MCF 10A (cell line): ENCODE measurements at regions not wholly inside any gene's neighbourhood (a gene's known extent, or its start where the extent isn't known, plus 50 kb on each side); places are given as distances from the start of the nearest gene placed in this dataset.

Source experiments
- BruUV-seq: library from RNA; stranded (reverse); fragments of 400-500 nt; replicated peaks from 2 replicates; lab custom pipeline; 2021; lab: Mats Ljungman, UMichigan
- CTCF ChIA-PET: fragments of 300-600 bp; sonication (Branson Sonifier 250); formaldehyde crosslinking; extraction: SDS; loops from one replicate; lab custom pipeline; 2021; ENCODE audit warnings: antibody characterized with exemption, inconsistent platforms; lab: Yijun Ruan, JAX
- POLR2A ChIA-PET: fragments of 300-600, 350-650 bp; sonication (Branson Sonifier 250); formaldehyde crosslinking; extraction: SDS; loops from one replicate; lab custom pipeline; 2020; ENCODE audit warnings: antibody characterized with exemption, inconsistent platforms; lab: Yijun Ruan, JAX
- DNase-seq: peaks from one replicate; pipeline ENCODE4 v3.0.0-alpha.2; 2018; ENCODE audit not compliant: unreplicated experiment
- H3K27ac Mint-ChIP-seq: one replicate; pipeline ENCODE4 v1.8.0; 2022; ENCODE audit warnings: mild to moderate bottlenecking, low read depth, mixed read lengths; ENCODE audit not compliant: unreplicated experiment
- H3K27me3 Mint-ChIP-seq: one replicate; pipeline ENCODE4 v1.8.0; 2022; ENCODE audit warnings: mixed read lengths; ENCODE audit not compliant: insufficient read depth, unreplicated experiment
- H3K36me3 Mint-ChIP-seq: one replicate; pipeline ENCODE4 v1.8.0; 2022; ENCODE audit warnings: mild to moderate bottlenecking, moderate library complexity, mixed read lengths; ENCODE audit not compliant: insufficient read depth, unreplicated experiment
- H3K4me1 Mint-ChIP-seq: one replicate; pipeline ENCODE4 v1.8.0; 2022; ENCODE audit warnings: mixed read lengths; ENCODE audit not compliant: insufficient read depth, unreplicated experiment
- H3K4me3 Mint-ChIP-seq: one replicate; pipeline ENCODE4 v1.8.0; 2022; ENCODE audit warnings: mild to moderate bottlenecking, moderate library complexity, mixed read lengths; ENCODE audit not compliant: unreplicated experiment
- H3K9me3 Mint-ChIP-seq: one replicate; pipeline ENCODE4 v1.8.0; 2022; ENCODE audit warnings: mixed read lengths; ENCODE audit not compliant: unreplicated experiment
- intact Hi-C: fragments of 100-400 bp; cut with micrococcal nuclease; formaldehyde crosslinking; loops from 2 replicates; pipeline ENCODE4 v1.14.1; 2022
- TF ChIP-seq, protein P1 (sequence below): fragments of 200-600 bp; IDR thresholded peaks from one replicate; pipeline ENCODE4 v1.8.0; 2022; ENCODE audit warnings: antibody characterized with exemption, mild to moderate bottlenecking; ENCODE audit not compliant: unreplicated experiment

DNA sequence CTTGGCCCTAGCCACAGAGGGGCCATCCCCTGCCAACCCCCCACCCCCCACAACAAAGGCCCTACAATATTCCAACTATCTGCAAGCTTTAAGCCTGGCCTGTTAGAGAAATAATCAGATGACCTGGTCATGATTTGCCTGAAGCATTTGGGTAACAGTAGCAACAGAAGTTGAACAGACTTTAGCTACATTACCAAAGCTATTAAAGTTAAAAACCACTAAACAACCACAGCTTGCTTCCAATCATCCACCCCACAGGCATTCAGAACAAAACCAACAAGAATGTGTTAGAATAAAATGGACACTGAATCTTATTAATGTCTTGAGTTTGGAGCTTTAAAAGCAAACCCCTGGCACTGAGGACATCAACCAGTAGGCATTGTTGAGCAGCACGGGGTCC is 250.9 kb downstream of the LRFN2 start:
- TF ChIP-seq, protein P1, sequence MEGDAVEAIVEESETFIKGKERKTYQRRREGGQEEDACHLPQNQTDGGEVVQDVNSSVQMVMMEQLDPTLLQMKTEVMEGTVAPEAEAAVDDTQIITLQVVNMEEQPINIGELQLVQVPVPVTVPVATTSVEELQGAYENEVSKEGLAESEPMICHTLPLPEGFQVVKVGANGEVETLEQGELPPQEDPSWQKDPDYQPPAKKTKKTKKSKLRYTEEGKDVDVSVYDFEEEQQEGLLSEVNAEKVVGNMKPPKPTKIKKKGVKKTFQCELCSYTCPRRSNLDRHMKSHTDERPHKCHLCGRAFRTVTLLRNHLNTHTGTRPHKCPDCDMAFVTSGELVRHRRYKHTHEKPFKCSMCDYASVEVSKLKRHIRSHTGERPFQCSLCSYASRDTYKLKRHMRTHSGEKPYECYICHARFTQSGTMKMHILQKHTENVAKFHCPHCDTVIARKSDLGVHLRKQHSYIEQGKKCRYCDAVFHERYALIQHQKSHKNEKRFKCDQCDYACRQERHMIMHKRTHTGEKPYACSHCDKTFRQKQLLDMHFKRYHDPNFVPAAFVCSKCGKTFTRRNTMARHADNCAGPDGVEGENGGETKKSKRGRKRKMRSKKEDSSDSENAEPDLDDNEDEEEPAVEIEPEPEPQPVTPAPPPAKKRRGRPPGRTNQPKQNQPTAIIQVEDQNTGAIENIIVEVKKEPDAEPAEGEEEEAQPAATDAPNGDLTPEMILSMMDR: no peak
- CTCF ChIA-PET: interaction anchor here (0.7 to 0.9 kb wide), 2 partner anchors 716 to 789 kb away, joined by 3 to 4 read pairs; no protein-coding TSS in a partner anchor
- H3K4me1 Mint-ChIP-seq: no peaks in the 10 kb centered on the region
- H3K27me3 Mint-ChIP-seq: no peaks in the 10 kb centered on the region
- POLR2A ChIA-PET: interaction anchor here (0.7 kb wide), 1 partner anchor 686 kb away, joined by 3 read pairs; no protein-coding TSS in a partner anchor
- H3K27ac Mint-ChIP-seq: no peak overlapping the region
- DNase-seq: no peak
- H3K36me3 Mint-ChIP-seq: no peaks in the 10 kb centered on the region
- H3K9me3 Mint-ChIP-seq: peaks cover 18% of the 10 kb centered on the region
- H3K4me3 Mint-ChIP-seq: no peak overlapping the region
- BruUV-seq: no TSS peak
- intact Hi-C loops: no loop called here

DNA sequence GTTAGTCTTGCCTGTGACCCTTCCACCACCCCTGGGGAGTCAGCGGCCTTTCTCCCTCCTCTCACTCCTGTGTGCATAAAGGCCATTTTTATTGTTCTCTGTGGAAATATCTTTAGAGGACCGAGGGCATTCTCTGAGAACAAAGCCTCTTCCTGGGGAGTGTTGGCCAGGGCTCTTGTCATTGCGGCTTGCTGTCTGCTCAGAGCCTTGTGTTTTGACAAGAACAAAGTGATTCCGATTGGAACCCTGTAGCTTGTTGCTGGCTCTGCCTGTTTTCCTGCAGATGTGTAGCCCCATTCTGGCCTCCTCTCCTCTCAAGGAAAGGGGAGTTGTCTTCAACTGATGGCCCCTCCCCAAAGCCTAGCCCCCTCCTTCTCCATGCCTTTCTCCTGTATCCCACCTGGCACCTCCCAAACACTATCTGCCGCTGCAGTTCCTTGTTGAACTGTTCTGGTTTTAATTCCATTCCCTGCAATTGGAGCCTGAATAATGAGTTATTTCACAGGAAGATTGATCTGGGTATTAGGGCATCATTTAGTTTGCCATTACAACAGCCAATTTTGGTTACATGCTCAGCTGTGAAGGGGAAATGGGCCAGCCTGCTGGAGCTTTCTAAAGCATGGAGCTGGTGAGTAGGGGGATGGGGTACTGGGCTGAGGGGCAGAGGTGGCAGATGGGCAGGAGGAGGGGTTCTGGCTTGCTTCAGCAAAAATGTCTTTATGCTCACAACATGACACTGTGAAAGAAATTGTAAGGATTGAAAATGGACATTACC is 252.5 kb downstream of the LRFN2 start:
- Mint-ChIP-seq H3K4me1 (no peaks in the 10 kb centered on the region), H3K4me3 (no peak overlapping the region), H3K9me3 (peaks cover 18% of the 10 kb centered on the region), H3K27ac (no peak overlapping the region), H3K27me3 (no peaks in the 10 kb centered on the region), H3K36me3 (no peaks in the 10 kb centered on the region)
- intact Hi-C loops: no loop called here
- DNase-seq: no peak
- TF ChIP-seq, protein P1: no peak
- ChIA-PET CTCF (interaction anchor here (1.0 kb wide), 1 partner anchor 731 kb away, joined by 4 read pairs; no protein-coding TSS in a partner anchor), POLR2A (no interaction called here)
- no TSS peak for BruUV-seq

DNA sequence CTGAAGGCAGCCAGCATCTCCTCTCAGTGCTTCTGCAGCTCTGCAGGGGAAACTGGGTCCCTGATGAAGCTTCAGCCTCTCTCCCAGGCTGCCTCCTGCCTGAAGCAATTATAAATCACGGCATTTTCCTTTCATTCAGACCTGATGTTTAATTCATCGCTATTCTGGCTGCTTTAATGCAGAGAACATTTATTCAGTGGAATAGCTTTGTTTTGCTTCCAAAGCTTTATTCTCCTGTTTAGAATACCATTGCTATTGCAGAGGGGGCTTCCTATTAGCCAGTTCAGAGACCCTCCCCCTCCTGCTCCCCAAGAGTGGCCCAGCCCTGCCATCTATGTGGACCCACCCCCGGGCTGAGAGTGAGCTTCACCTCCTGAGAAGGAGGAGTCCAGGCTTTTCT is 255.6 kb downstream of the LRFN2 start:
- TF ChIP-seq, protein P1: no peak
- H3K36me3 Mint-ChIP-seq: no peaks in the 10 kb centered on the region
- no peaks in the 10 kb centered on the region for H3K4me1 Mint-ChIP-seq
- ChIA-PET POLR2A (no interaction called here), CTCF (no interaction called here)
- no peaks in the 10 kb centered on the region for H3K27me3 Mint-ChIP-seq
- no peak overlapping the region for H3K4me3 Mint-ChIP-seq
- no TSS peak for BruUV-seq
- intact Hi-C loops: no loop called here
- H3K27ac Mint-ChIP-seq: no peak overlapping the region
- peaks cover 16% of the 10 kb centered on the region for H3K9me3 Mint-ChIP-seq
- no peak for DNase-seq

DNA sequence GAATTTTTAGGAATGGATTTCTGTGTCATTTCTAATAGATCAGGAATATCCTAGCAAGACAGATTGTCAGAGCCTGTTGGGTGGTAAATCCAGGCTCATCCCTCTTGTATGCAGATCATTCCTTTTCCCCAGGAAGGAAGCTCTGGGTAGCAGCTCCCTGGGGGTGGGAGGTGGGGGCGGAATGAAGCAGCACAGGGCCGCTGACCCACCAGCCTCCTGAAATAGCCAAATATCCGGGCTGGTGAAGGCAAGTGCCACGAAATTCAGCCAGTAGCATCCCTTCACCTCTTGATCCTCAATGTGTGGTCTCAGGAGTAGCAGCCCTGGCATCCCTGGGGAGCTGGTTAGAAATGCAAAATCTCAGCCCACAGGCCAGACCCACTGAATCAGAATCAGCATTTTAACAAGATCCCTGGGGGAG is 256.9 kb downstream of the LRFN2 start:
- no peaks in the 10 kb centered on the region for H3K4me1 Mint-ChIP-seq
- peaks cover 16% of the 10 kb centered on the region for H3K9me3 Mint-ChIP-seq
- CTCF ChIA-PET: no interaction called here
- H3K36me3 Mint-ChIP-seq: no peaks in the 10 kb centered on the region
- TF ChIP-seq, protein P1: no peak
- H3K4me3 Mint-ChIP-seq: no peak overlapping the region
- BruUV-seq: no TSS peak
- POLR2A ChIA-PET: interaction anchor here (0.7 kb wide), 1 partner anchor 49 kb away, joined by 3 read pairs; no protein-coding TSS in a partner anchor
- DNase-seq: no peak
- intact Hi-C loops: no loop called here
- H3K27ac Mint-ChIP-seq: no peak overlapping the region
- no peaks in the 10 kb centered on the region for H3K27me3 Mint-ChIP-seq
